ENCODE measurements at regions not wholly inside any gene's neighbourhood (a gene's known extent, or its start where the extent isn't known, plus 50 kb on each side); places are given as distances from the start of the nearest gene placed in this dataset.

DNA sequence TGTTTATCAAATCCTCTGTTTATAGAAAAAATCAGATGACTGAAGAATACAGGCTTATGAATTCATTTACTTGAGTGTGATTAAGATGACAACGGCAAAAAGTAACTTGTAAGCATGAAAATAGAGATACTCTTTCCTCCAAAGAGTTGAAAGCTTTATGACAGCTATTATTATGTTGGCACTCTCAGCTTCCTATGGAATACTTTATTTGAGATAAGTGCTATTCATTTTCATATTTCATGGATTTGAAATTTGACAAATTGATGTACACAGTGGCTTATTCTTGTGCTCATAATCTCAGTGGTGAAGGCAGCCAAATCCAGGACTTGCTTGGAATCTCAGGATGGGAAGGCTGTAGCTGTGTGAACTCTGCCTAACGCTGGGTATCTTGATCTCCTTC, 991.6 kb downstream of the GALC start:
- H3K9me2 ChIP-seq (ENCODE audit: insufficient read depth, low read length), result no peaks in the 10 kb centered on the region
- no peak overlapping the region for H3K4me2 ChIP-seq (ENCODE audit: low read length)
- no peaks in the 10 kb centered on the region for H3K27me3 ChIP-seq (ENCODE audit: insufficient read depth, low read depth, low read length)
- H3K79me2 ChIP-seq (replicated peaks; ENCODE audit: insufficient read depth, low read length), result no peaks in the 10 kb centered on the region
- no peak overlapping the region for H3K4me3 ChIP-seq (ENCODE audit: low read length)
- TF ChIP-seq, protein P1, sequence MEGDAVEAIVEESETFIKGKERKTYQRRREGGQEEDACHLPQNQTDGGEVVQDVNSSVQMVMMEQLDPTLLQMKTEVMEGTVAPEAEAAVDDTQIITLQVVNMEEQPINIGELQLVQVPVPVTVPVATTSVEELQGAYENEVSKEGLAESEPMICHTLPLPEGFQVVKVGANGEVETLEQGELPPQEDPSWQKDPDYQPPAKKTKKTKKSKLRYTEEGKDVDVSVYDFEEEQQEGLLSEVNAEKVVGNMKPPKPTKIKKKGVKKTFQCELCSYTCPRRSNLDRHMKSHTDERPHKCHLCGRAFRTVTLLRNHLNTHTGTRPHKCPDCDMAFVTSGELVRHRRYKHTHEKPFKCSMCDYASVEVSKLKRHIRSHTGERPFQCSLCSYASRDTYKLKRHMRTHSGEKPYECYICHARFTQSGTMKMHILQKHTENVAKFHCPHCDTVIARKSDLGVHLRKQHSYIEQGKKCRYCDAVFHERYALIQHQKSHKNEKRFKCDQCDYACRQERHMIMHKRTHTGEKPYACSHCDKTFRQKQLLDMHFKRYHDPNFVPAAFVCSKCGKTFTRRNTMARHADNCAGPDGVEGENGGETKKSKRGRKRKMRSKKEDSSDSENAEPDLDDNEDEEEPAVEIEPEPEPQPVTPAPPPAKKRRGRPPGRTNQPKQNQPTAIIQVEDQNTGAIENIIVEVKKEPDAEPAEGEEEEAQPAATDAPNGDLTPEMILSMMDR (IDR thresholded peaks at IDR 0.05; ENCODE audit: poor library complexity, severe bottlenecking), result no peak
- TF ChIP-seq POLR2AphosphoS5 (IDR thresholded peaks at IDR 0.05) (peak; percentile 77), SMC3 (conservative IDR thresholded peaks at IDR 0.05; ENCODE audit: poor library complexity) (no peak), TAF1 (IDR thresholded peaks at IDR 0.05; ENCODE audit: low read depth) (no peak), REST (IDR thresholded peaks at IDR 0.05; ENCODE audit: borderline replicate concordance) (peak; percentile 95), MXI1 (conservative IDR thresholded peaks at IDR 0.05; ENCODE audit: poor library complexity, severe bottlenecking) (no peak), RAD21 (conservative IDR thresholded peaks at IDR 0.05) (no peak), EP300 (conservative IDR thresholded peaks at IDR 0.05; ENCODE audit: poor library complexity, severe bottlenecking) (peak; percentile 86), EZH2 (IDR thresholded peaks at IDR 0.05; ENCODE audit: borderline replicate concordance, insufficient read depth, low read length, poor library complexity, severe bottlenecking) (no peak)
- H4K20me1 ChIP-seq (ENCODE audit: insufficient read depth), result no peaks in the 10 kb centered on the region
- H3K27ac ChIP-seq (ENCODE audit: low read length), result no peak overlapping the region
- no peaks in the 10 kb centered on the region for H3F3A ChIP-seq (ENCODE audit: insufficient read depth, low read length, poor library complexity, severe bottlenecking)
- H2AFZ ChIP-seq (ENCODE audit: low read depth, low read length), result no peak overlapping the region
- H3K9me3 ChIP-seq (ENCODE audit: low read length), result no peaks in the 10 kb centered on the region
- H3K36me3 ChIP-seq (ENCODE audit: insufficient read depth, low read length), result no peaks in the 10 kb centered on the region
- no peak overlapping the region for H3K9ac ChIP-seq (ENCODE audit: low read length)

GRCh38 chr14:87000081-87000480, 992.9 kb downstream of the GALC start:
- Histone ChIP-seq H3K27me3 (ENCODE audit: insufficient read depth, low read depth, low read length) (no peaks in the 10 kb centered on the region), H3K9me2 (ENCODE audit: insufficient read depth, low read length) (no peaks in the 10 kb centered on the region), H3K9me3 (ENCODE audit: low read length) (no peaks in the 10 kb centered on the region), H2AFZ (ENCODE audit: low read depth, low read length) (no peak overlapping the region), H3K27ac (ENCODE audit: low read length) (no peak overlapping the region), H3K4me3 (ENCODE audit: low read length) (no peak overlapping the region), H3K4me2 (ENCODE audit: low read length) (no peak overlapping the region), H3F3A (ENCODE audit: insufficient read depth, low read length, poor library complexity, severe bottlenecking) (no peaks in the 10 kb centered on the region), H3K9ac (ENCODE audit: low read length) (no peak overlapping the region), H4K20me1 (ENCODE audit: insufficient read depth) (no peaks in the 10 kb centered on the region), H3K36me3 (ENCODE audit: insufficient read depth, low read length) (no peaks in the 10 kb centered on the region), H3K79me2 (replicated peaks; ENCODE audit: insufficient read depth, low read length) (no peaks in the 10 kb centered on the region)
- TF ChIP-seq MXI1 (conservative IDR thresholded peaks at IDR 0.05; ENCODE audit: poor library complexity, severe bottlenecking) (no peak), POLR2AphosphoS5 (IDR thresholded peaks at IDR 0.05) (no peak)

- Histone ChIP-seq H3K9me2 (ENCODE audit: insufficient read depth, low read length) (no peaks in the 10 kb centered on the region), H3K27me3 (ENCODE audit: insufficient read depth, low read depth, low read length) (no peaks in the 10 kb centered on the region), H3K27ac (ENCODE audit: low read length) (no peak overlapping the region), H3F3A (ENCODE audit: insufficient read depth, low read length, poor library complexity, severe bottlenecking) (no peaks in the 10 kb centered on the region), H3K4me2 (ENCODE audit: low read length) (no peak overlapping the region), H4K20me1 (ENCODE audit: insufficient read depth) (no peaks in the 10 kb centered on the region), H3K79me2 (replicated peaks; ENCODE audit: insufficient read depth, low read length) (no peaks in the 10 kb centered on the region), H2AFZ (ENCODE audit: low read depth, low read length) (no peak overlapping the region), H3K9ac (ENCODE audit: low read length) (no peak overlapping the region), H3K4me3 (ENCODE audit: low read length) (no peak overlapping the region), H3K36me3 (ENCODE audit: insufficient read depth, low read length) (no peaks in the 10 kb centered on the region), H3K9me3 (ENCODE audit: low read length) (no peaks in the 10 kb centered on the region)
- TF ChIP-seq MXI1 (conservative IDR thresholded peaks at IDR 0.05; ENCODE audit: poor library complexity, severe bottlenecking) (no peak), SMC3 (conservative IDR thresholded peaks at IDR 0.05; ENCODE audit: poor library complexity) (no peak), RAD21 (conservative IDR thresholded peaks at IDR 0.05) (no peak), REST (IDR thresholded peaks at IDR 0.05; ENCODE audit: borderline replicate concordance) (no peak), POLR2AphosphoS5 (IDR thresholded peaks at IDR 0.05) (no peak), TAF1 (IDR thresholded peaks at IDR 0.05; ENCODE audit: low read depth) (no peak), EP300 (conservative IDR thresholded peaks at IDR 0.05; ENCODE audit: poor library complexity, severe bottlenecking) (no peak), EZH2 (IDR thresholded peaks at IDR 0.05; ENCODE audit: borderline replicate concordance, insufficient read depth, low read length, poor library complexity, severe bottlenecking) (no peak)
- TF ChIP-seq, protein P1 (IDR thresholded peaks at IDR 0.05; ENCODE audit: poor library complexity, severe bottlenecking), result no peak
Observed at GRCh38 chr14:86999036-86999435, 993.9 kb downstream of the GALC start.
